HG03457 (cell line): ENCODE measurements at regions not wholly inside any gene's neighbourhood (a gene's known extent, or its start where the extent isn't known, plus 50 kb on each side); places are given as distances from the start of the nearest gene placed in this dataset.

Experiments
- ATAC-seq: cut with Tn5 transposase; IDR thresholded peaks from one replicate; pipeline ENCODE4 v1.9.1; 2021; ENCODE audit warnings: moderate number of reproducible peaks; ENCODE audit not compliant: unreplicated experiment

- no peak for ATAC-seq
Measured at GRCh38 chr20:39395478-39396291, 433.5 kb downstream of the DHX35 start.

DNA sequence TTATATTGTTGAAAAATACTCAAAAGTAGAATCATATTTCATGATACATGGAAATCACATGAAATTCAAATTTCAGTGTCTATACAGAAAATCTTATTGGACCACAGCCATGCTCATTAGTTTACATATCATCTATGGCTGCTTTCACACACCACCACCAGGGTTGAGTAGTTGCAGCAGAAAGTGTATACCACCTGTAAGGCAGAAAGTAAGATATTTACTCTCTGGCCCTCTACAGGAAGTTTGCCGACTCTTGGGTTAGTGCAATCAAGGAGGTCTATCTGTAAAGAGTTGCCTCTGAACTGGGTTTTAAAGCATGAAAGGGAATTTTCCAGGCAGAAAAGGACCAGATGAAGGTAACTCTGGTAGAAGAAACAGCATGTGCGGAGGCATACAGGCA, 432.3 kb downstream of the DHX35 start:
- no peak for ATAC-seq

DNA sequence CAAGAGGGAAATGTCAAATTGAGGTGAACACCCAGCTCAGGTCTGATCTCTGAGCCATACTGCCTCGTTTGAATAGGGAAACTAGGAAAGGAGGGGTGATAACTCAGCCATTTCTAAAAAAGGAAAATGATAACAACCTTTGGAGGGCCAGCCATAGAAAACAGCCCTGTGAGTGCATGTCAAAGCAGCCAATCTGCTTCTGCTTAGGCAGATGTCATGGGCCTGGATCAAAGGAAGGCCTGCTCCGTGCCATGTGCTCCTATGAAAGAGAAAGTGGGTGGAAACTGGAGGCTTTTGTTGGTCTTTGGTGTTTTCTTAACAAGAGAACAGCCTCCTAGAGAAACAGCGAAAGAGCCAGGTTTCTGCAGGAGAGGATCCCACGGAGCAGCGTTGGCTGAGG, 428.0 kb downstream of the DHX35 start:
- ATAC-seq, result no peak

DNA sequence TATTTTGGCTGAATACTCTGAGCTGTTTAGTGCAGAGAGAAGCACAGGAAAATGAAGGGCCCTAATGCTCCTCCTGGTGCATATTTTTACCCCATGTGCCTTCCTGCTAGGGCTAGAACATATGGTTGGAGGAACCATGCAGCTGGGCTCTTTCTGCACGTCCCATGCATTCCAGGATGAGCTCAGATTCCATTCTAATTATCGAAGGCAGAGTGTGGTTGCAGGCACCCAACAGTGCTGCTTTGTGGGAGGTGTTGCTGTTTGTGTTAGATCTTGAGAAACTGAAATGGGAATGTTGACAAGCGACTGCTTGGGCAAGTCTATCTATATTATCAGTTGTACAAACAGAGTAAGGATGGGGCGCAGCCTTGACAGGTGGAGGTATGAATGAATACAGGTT, 419.5 kb downstream of the DHX35 start:
- no peak for ATAC-seq

DNA sequence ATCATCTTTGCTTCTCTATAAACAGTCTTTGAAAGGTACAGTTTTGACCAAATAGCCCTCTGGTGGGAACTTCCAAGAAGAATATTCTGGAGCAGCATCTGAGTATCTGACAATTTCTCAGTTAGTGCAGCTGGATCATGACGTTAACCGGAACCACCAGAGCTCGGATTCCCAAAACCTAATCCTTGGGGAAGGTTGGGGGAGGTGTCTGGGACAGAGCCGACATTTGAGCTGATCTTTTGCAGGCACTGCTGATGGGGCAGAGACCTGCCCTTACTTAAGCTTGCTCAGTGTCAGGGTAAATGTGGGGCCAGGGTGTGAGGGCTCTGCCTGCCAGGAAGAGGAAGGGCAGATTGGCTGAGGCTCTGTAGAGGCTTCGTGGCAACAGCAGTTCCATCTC, 416.6 kb downstream of the DHX35 start:
- no peak for ATAC-seq

DNA sequence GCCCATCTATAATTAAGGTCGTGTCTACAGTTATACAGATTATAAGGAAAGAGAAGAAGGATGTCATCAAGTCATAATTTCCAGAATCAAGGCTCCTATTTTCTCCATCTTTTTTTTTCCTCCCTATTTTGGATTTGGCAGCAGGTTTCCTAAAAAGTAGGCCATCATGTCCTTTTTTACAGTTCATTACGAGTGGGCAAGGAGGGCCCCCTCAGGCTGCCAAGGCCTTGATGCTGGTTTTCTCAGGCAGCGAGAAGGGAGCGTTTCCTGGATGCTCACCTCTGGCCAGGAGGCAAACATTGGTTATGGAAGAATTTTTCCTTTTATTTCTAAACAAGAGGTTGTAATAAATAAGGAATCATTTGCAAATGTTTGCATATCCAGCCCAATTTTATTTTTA, 414.6 kb downstream of the DHX35 start:
- ATAC-seq, result no peak

- ATAC-seq, result no peak
Measured at GRCh38 chr20:39364320-39364719, 402.2 kb downstream of the DHX35 start.

GRCh38 chr20:39359981-39360620, 398.0 kb downstream of the DHX35 start:
- no peak for ATAC-seq

DNA sequence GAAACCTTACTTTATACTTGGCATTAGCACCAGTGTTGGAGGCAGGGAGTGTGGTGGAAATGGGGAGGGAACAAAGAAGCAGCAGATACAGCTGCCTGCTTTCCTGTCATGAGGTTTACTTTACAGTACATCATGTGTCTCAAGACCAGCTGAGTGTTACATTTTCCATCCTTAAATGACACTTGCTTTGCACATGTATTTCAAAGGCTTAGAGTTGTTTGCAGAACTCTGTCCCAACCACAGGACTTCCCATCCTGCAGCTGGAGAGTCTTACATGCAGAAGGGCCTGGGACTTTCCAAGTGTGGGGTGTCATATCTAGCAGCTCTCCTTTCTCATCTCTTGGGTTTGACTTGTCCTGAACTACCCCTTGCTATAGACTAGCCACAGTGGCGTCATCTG, 395.9 kb downstream of the DHX35 start:
- no peak for ATAC-seq

DNA sequence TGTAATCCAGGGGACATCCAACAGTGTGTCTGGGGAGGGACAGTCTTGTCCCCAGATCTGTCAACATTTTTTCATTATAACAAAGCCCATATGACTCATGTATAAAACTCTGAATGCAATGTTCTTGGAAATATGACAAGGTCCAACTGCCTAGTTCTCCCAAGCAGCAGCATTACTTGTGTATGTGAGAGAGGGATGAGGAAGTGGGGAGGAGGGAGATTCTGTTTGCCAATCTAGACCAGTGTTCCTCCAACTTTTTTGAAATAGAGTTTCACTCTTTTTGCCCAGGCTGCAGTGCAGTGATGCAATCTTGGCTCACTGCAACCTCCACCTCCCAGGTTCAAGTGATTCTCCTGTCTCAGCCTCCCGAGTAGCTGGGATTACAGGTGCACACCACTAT, 394.8 kb downstream of the DHX35 start:
- ATAC-seq, result no peak

DNA sequence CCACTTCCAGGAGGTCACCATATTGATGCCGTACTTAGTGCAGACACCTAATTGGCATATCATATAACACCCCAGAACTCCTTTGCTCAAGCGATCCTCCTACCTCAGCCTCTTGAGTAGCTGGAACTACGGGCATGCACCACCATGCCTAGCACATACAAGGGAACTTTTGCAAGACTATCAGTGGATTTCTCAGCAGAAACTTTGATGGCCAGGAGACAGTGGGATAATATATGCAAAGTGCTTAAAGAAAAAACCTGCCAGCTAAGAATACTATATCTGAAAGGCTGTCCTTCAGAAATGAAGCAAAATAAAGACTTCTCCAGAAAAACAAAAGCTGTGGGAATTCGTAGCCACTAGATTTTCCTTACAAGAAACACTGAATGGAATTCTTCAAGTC, 387.1 kb downstream of the DHX35 start:
- ATAC-seq, result no peak

DNA sequence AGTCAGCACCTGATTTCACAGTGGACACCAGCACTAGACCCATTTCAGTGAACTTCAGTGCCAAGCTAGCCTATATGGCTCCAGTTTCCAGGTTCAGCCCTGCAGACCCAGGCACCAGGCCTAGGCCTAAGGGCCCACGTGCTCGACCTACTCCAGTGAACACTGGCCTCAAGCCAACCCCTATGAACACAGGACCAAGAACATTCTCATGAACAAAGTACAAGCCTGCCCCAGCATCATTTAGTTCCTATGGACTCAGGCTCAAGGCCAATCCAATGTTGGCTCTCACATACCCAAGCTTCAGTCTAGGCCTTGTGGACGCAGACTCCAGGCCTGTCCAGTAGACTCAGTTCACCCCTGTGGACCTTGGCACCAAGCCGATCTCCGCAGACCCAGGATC, 385.5 kb downstream of the DHX35 start:
- ATAC-seq, result no peak

DNA sequence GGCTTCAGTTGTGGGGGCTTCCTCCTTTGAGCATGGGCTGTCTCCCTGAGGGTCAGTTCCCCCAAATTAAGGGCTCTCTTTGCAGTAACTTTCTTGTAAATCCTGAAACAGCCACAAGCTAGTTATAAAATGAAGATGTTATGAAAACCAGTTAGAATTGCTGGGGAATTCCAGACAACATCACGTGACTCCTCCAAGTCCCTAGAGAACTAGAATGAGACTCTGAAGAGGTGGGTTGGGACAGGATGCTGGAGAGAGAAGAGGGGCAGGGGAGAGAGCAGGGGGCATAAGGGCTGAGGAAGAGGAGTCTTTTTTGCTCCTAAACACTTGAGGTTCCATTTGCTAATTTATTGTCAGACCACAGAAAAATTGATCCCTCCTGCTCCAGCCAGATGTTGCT, 380.3 kb downstream of the DHX35 start:
- no peak for ATAC-seq

DNA sequence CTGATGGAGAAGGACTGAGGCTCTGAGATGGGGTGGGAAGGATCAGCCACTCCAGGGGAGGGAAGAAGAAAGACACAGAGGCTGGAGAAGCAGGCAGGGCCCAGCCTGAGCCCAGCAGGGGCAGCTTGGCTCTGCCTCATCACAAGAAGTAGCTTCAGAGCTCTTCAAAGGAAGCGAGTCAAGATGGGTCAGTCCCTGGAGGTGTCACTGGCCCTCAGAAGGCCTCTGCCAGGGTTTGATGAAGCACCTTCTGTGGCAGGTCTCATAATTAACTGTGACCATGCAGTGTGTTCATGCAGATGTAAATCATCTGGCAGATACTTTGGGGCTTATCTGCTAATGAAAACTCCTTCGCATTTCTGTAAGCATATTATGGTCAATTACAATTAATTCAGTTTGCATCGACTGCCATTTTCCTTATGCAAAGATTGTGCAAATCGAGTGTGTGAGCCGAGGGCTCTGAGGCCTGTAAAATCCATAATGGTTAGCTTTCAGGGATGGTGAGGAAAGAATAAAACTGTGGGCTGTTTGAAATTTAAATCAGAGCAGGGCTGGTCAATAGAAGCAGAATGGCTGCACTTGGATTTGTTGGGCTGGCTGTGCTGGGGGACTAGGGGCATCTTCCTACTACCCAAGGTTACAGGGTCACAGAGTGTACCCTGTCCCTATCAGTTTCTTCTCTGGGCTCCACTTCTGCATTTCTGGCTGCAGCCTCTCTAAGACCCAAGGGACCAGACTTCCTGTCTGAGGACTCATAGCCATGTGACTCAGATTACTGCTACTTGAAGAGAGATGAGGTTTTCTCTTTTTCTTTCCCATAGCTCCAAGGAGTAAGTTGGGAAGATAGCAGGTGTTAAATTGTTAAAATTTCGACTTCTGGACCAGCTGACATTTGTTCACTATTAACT, 376.6 kb downstream of the DHX35 start:
- peak; percentile 69 for ATAC-seq

DNA sequence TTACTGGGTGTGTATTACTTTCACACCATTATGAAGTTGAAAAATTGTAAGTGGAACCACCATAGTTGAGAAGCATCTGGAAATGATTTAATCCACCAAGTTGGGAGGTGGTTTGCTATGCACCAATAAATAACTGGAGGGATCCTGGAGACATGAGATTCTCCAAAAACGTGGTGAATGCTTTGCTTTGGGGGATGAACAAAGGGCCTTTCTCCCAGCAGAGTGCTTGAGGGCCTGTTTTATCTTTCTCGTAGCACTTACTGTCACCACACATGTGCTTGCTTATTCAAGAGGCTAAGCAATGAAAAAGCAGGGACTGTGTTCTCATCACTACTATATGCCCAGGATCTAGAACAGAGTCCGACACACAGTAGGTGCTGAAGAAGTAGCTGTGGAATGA, 371.1 kb downstream of the DHX35 start:
- ATAC-seq, result no peak

GRCh38 chr20:39328347-39328746, 366.2 kb downstream of the DHX35 start:
- ATAC-seq, result no peak

DNA sequence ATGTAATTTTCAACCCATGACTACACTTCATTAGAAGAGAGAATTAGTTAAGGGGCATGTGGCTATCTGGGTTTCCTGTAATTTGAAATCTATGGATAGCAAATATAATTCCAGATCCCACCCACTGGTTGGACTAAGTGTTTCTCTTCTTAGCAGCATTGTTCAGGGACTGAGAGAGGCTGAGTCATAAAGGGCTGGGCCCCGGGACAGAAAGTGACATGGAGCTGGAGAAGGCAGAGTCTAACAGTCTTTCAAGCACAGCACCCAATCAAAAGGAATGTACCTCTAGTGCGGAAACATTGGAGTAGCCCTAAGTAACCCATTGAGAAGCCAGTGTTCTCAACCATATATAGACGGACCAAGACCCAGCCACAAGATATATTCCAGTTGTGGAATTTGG, 363.9 kb downstream of the DHX35 start:
- ATAC-seq, result no peak

- no peak for ATAC-seq
Measured at GRCh38 chr20:39318911-39319310, 356.8 kb downstream of the DHX35 start.

- no peak for ATAC-seq
Measured at GRCh38 chr20:39312676-39313075, 350.5 kb downstream of the DHX35 start.

GRCh38 chr20:39311851-39312506, 349.8 kb downstream of the DHX35 start:
- no peak for ATAC-seq

GRCh38 chr20:39310363-39310995, 348.3 kb downstream of the DHX35 start:
- no peak for ATAC-seq
